ENCODE measurements at regions not wholly inside any gene's neighbourhood (a gene's known extent, or its start where the extent isn't known, plus 50 kb on each side); places are given as distances from the start of the nearest gene placed in this dataset.

DNA sequence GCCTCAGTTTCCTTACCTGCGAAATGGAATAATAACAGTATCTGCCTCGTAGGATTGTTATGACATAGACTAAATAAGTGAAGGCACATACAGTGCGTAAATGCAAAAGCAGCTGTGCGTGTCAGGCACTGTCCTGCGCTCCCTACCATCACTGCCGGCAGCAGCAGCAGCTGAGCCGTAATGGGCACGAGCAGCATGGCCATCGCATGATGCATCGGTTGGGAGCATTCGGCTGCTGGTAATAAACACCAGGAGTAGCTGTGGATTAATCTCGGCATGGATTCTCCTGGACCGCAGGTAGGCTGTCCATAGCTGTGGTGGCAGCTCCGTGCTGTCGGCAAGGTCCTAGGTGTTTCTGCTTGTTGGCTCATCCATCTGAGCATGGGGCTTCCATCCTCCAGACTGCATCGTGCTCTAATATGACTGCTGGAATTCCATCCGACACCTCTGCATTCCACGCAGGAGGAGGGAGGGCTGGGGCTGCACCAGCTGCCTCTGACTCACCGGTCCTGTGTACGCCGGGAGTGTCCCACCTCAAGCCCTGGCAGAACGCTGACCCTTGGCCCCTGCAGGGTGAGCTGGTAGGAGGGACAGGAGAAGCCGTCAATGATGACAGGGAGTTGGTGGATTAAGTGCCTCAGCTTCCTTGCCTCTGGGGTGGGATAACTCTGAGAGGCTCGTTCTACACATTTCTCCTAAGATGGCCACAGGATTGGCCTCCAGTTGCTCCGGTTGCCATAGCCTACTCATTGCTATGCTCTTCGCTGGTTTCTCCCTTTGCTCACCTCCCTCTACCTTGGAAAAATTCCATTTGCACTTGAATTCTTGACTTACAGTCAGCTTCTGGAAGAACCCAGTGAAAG, 100.9 kb upstream of the PMEPA1 start:
- no TSS peak for BruUV-seq (replicated peaks)
- no peaks in the 10 kb centered on the region for H3K27me3 ChIP-seq (ENCODE audit: control insufficient read depth in 2 of 2, insufficient read depth in 2 of 2, low read length in 2 of 2)
- ChIA-PET POLR2A (no interaction called here), CTCF (interaction anchor here (0.9 kb wide), 1 partner anchor 100 kb away, joined by 3 read pairs; no protein-coding TSS in a partner anchor)
- H4K20me1 ChIP-seq (replicated peaks; ENCODE audit: control insufficient read depth, extremely low read depth, insufficient read depth, low read length) = no peaks in the 10 kb centered on the region
- no peaks in the 10 kb centered on the region for H3K9me1 ChIP-seq (replicated peaks; ENCODE audit: control insufficient read depth, extremely low read depth, insufficient read depth, low read length)
- H3K4me1 ChIP-seq (ENCODE audit: control insufficient read depth, extremely low read depth, insufficient read depth, low read length) = no peaks in the 10 kb centered on the region
- dilution Hi-C loops (cut with MboI; ENCODE audit: extremely low pct_ligation_motif_present, low sequenced_read_pairs) = no loop called here
- FAIRE-seq (no peak), DNase-seq (ENCODE audit: low read depth, low spot score) (no peak)
- H3K4me2 ChIP-seq (ENCODE audit: insufficient read depth, low read length) = no peak overlapping the region
- no peaks in the 10 kb centered on the region for H3K36me3 ChIP-seq (ENCODE audit: control insufficient read depth in 2 of 2, extremely low read depth in 1 of 2, insufficient read depth in 2 of 2, low read length in 2 of 2)
- no peak overlapping the region for H3K4me3 ChIP-seq (replicated peaks in 1 of 3; ENCODE audit: insufficient read depth in 1 of 3, low read depth in 1 of 3, low read length in 3 of 3)
- H3K79me2 ChIP-seq (ENCODE audit: control insufficient read depth, insufficient read depth, low read length) = no peaks in the 10 kb centered on the region
- TF ChIP-seq FOS (IDR thresholded peaks at IDR 0.05; ENCODE audit: borderline replicate concordance, insufficient read depth, low read length) (no peak), GATA2 (IDR thresholded peaks at IDR 0.05; ENCODE audit: insufficient read depth, insufficient read length, low read depth, low read length) (no peak), EZH2 (IDR thresholded peaks at IDR 0.05; ENCODE audit: borderline replicate concordance, low read depth, low read length, severe bottlenecking) (no peak), MYC (IDR thresholded peaks at IDR 0.05; ENCODE audit: low read depth, low read length) (no peak), POLR2A (IDR thresholded peaks at IDR 0.05; ENCODE audit: low read depth, low read length) (no peak), POLR2AphosphoS5 (IDR thresholded peaks at IDR 0.05; ENCODE audit: insufficient read depth, low read depth, low read length) (no peak), JUN (IDR thresholded peaks at IDR 0.05; ENCODE audit: borderline replicate concordance, insufficient read depth, insufficient read length, low read depth) (no peak)
- TF ChIP-seq, protein P1, sequence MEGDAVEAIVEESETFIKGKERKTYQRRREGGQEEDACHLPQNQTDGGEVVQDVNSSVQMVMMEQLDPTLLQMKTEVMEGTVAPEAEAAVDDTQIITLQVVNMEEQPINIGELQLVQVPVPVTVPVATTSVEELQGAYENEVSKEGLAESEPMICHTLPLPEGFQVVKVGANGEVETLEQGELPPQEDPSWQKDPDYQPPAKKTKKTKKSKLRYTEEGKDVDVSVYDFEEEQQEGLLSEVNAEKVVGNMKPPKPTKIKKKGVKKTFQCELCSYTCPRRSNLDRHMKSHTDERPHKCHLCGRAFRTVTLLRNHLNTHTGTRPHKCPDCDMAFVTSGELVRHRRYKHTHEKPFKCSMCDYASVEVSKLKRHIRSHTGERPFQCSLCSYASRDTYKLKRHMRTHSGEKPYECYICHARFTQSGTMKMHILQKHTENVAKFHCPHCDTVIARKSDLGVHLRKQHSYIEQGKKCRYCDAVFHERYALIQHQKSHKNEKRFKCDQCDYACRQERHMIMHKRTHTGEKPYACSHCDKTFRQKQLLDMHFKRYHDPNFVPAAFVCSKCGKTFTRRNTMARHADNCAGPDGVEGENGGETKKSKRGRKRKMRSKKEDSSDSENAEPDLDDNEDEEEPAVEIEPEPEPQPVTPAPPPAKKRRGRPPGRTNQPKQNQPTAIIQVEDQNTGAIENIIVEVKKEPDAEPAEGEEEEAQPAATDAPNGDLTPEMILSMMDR (IDR thresholded peaks at IDR 0.05; ENCODE audit: extremely low read depth in 1 of 2, insufficient read depth in 1 of 2, low read depth in 1 of 2, low read length in 2 of 2) = no peak
- TF ChIP-seq, protein P2, sequence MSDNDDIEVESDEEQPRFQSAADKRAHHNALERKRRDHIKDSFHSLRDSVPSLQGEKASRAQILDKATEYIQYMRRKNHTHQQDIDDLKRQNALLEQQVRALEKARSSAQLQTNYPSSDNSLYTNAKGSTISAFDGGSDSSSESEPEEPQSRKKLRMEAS (IDR thresholded peaks at IDR 0.05; ENCODE audit: insufficient read depth, insufficient read length) = no peak
- H3K9me3 ChIP-seq (replicated peaks; ENCODE audit: control insufficient read depth, insufficient read depth, low read length) = no peaks in the 10 kb centered on the region
- no peak overlapping the region for H3K27ac ChIP-seq (ENCODE audit: insufficient read depth, low read depth, low read length)
- intact Hi-C loops (cut with micrococcal nuclease) = no loop called here
- H2AFZ ChIP-seq (ENCODE audit: low read depth, low read length) = no peak overlapping the region
- H3K9ac ChIP-seq (replicated peaks; ENCODE audit: extremely low read depth, insufficient read depth, low read length) = no peak overlapping the region
